AG09309 (cell line): ENCODE measurements at regions not wholly inside any gene's neighbourhood (a gene's known extent, or its start where the extent isn't known, plus 50 kb on each side); places are given as distances from the start of the nearest gene placed in this dataset.

Experiments used
- DNase-seq: peaks from one replicate; pipeline ENCODE4 v3.0.0-alpha.2; 2010; ENCODE audit warnings: low read depth
- H3K4me3 ChIP-seq: 2 replicates; pipeline ENCODE4 v1.5.1; 2011; ENCODE audit warnings: mild to moderate bottlenecking, low read depth, low read length, moderate library complexity; ENCODE audit not compliant: control insufficient read depth
- CTCF ChIP-seq: IDR thresholded peaks from 2 replicates; pipeline ENCODE4 v1.5.1; 2011; ENCODE audit warnings: mild to moderate bottlenecking, low read depth, low read length, inconsistent platforms; ENCODE audit not compliant: insufficient read depth, control insufficient read depth; ENCODE audit errors: missing control alignments

- no peak for DNase-seq
Measured at GRCh38 chr2:71880846-71881610, 266.6 kb downstream of the CYP26B1 start.

GRCh38 chr2:71880287-71880686, 267.4 kb downstream of the CYP26B1 start:
- TF ChIP-seq CTCF, result no peak
- H3K4me3 ChIP-seq, result no peak overlapping the region
- no peak for DNase-seq

More at GRCh38 chr2:71880846-71881610, 266.6 kb downstream of the CYP26B1 start:
- no peak overlapping the region for H3K4me3 ChIP-seq
- no peak for TF ChIP-seq CTCF

- no peak overlapping the region for H3K4me3 ChIP-seq
- no peak for TF ChIP-seq CTCF
- DNase-seq, result no peak
Measured at GRCh38 chr2:71879509-71880184, 268.0 kb downstream of the CYP26B1 start.

- DNase-seq, result no peak
- no peak for TF ChIP-seq CTCF
- H3K4me3 ChIP-seq, result no peak overlapping the region
Measured at GRCh38 chr2:71878626-71879508, 268.8 kb downstream of the CYP26B1 start.

- TF ChIP-seq CTCF, result no peak
- no peak overlapping the region for H3K4me3 ChIP-seq
- DNase-seq, result no peak
Measured at GRCh38 chr2:71877636-71878035, 270.0 kb downstream of the CYP26B1 start.
